Suppressor macrophage treated with lipopolysaccharide for 1 hour (primary cell): ENCODE measurements at regions not wholly inside any gene's neighbourhood (a gene's known extent, or its start where the extent isn't known, plus 50 kb on each side); places are given as distances from the start of the nearest gene placed in this dataset.

ENCODE experiments used
- DNase-seq, 3 donors: peaks; one replicate each; pipeline ENCODE4 v3.0.0-alpha.2; 2020 to 2022

GRCh38 chr21:24197132-24197643, 1410.1 kb downstream of the MRPL39 start:
- DNase-seq: no peak

- no peak for DNase-seq
These were observed 1418.8 kb downstream of the MRPL39 start for GRCh38 chr21:24188506-24188905.

- DNase-seq: no peak
These were observed 1424.2 kb downstream of the MRPL39 start for GRCh38 chr21:24183077-24183476.

- no peak for DNase-seq
These were observed 1428.2 kb downstream of the MRPL39 start for GRCh38 chr21:24179110-24179509.

- no peak for DNase-seq
These were observed 1432.2 kb downstream of the MRPL39 start for GRCh38 chr21:24175106-24175505.

- DNase-seq: no peak
These were observed 1435.5 kb downstream of the MRPL39 start for GRCh38 chr21:24171736-24172135.

- no peak for DNase-seq
These were observed 1443.7 kb downstream of the MRPL39 start for GRCh38 chr21:24163539-24163938.

GRCh38 chr21:24160528-24160927, 1446.8 kb downstream of the MRPL39 start:
- DNase-seq: no peak

GRCh38 chr21:24153137-24153536, 1454.1 kb downstream of the MRPL39 start:
- no peak for DNase-seq

GRCh38 chr21:24150753-24151152, 1456.5 kb downstream of the MRPL39 start:
- no peak for DNase-seq

- DNase-seq: no peak
These were observed 1458.8 kb downstream of the MRPL39 start for GRCh38 chr21:24148461-24148860.

- no peak for DNase-seq
These were observed 1459.6 kb downstream of the MRPL39 start for GRCh38 chr21:24147674-24148073.

GRCh38 chr21:24131056-24131455, 1476.2 kb downstream of the MRPL39 start:
- DNase-seq: no peak

GRCh38 chr21:24127651-24128050, 1479.6 kb downstream of the MRPL39 start:
- no peak for DNase-seq

GRCh38 chr21:24123785-24124184, 1483.5 kb downstream of the MRPL39 start:
- DNase-seq: no peak

- no peak for DNase-seq
These were observed 1488.4 kb downstream of the MRPL39 start for GRCh38 chr21:24118738-24119459.

GRCh38 chr21:24115141-24115540, 1492.1 kb downstream of the MRPL39 start:
- DNase-seq: no peak

- DNase-seq: no peak
These were observed 1495.3 kb downstream of the MRPL39 start for GRCh38 chr21:24112020-24112419.

- DNase-seq: no peak
These were observed 1496.4 kb downstream of the MRPL39 start for GRCh38 chr21:24110846-24111245.

- DNase-seq: no peak
These were observed 1510.1 kb downstream of the MRPL39 start for GRCh38 chr21:24097181-24097580.

- DNase-seq: no peak
These were observed 1510.6 kb downstream of the MRPL39 start for GRCh38 chr21:24096651-24097050.

- peak in 1 of 3 donors; percentile 21 for DNase-seq
These were observed 1514.2 kb downstream of the MRPL39 start for GRCh38 chr21:24093032-24093431.

- DNase-seq: peak in 1 of 3 donors; percentile 15
These were observed 1531.1 kb downstream of the MRPL39 start for GRCh38 chr21:24076179-24076578.

- DNase-seq: no peak
These were observed 1551.6 kb downstream of the MRPL39 start for GRCh38 chr21:24055696-24056095.

GRCh38 chr21:24050231-24050630, 1557.0 kb downstream of the MRPL39 start:
- DNase-seq: peak; percentile 2 to 40 (median 37)
